H9 (cell line): ENCODE measurements at regions not wholly inside any gene's neighbourhood (a gene's known extent, or its start where the extent isn't known, plus 50 kb on each side); places are given as distances from the start of the nearest gene placed in this dataset.

Experiments
- DNase-seq: peaks from one replicate; pipeline ENCODE4 v3.0.0-alpha.2; 2017
- H2AFZ ChIP-seq: one replicate; pipeline ENCODE4 v1.6.1; 2013; ENCODE audit warnings: mild to moderate bottlenecking, low read length, control low read depth, moderate library complexity
- H2AK5ac ChIP-seq: 2 replicates; pipeline ENCODE4 v1.6.1; 2013; ENCODE audit warnings: low read length, control low read depth, mixed read lengths; ENCODE audit not compliant: insufficient read length
- H2BK120ac ChIP-seq: one replicate; pipeline ENCODE4 v1.6.1; 2013; ENCODE audit warnings: low read depth, mild to moderate bottlenecking, low read length, control low read depth, inconsistent platforms; ENCODE audit not compliant: poor library complexity, severe bottlenecking
- H2BK12ac ChIP-seq: 2 replicates; pipeline ENCODE4 v1.6.1; 2013; ENCODE audit warnings: low read length, control low read depth, mixed read lengths, low read depth; ENCODE audit not compliant: insufficient read length
- H2BK15ac ChIP-seq: 2 replicates; pipeline ENCODE4 v1.6.1; 2013; ENCODE audit warnings: low read depth, low read length, control low read depth
- H2BK20ac ChIP-seq: one replicate; pipeline ENCODE4 v1.6.1; 2013; ENCODE audit warnings: low read depth, mild to moderate bottlenecking, low read length, control low read depth, inconsistent platforms; ENCODE audit not compliant: poor library complexity, severe bottlenecking
- H2BK5ac ChIP-seq: 2 replicates; pipeline ENCODE4 v1.6.1; 2013; ENCODE audit warnings: low read length, control low read depth, mixed read lengths; ENCODE audit not compliant: insufficient read length
- H3K14ac ChIP-seq: 2 replicates; pipeline ENCODE4 v1.6.1; 2013; ENCODE audit warnings: low read length, control low read depth; ENCODE audit not compliant: insufficient read depth
- H3K18ac ChIP-seq: 2 replicates; pipeline ENCODE4 v1.6.1; 2013; ENCODE audit warnings: low read depth, mild to moderate bottlenecking, mixed read lengths, low read length, control low read depth; ENCODE audit not compliant: insufficient read length
- H3K23ac ChIP-seq: 2 replicates; pipeline ENCODE4 v1.6.1; 2013; ENCODE audit warnings: low read length, control low read depth, mixed read lengths, low read depth; ENCODE audit not compliant: insufficient read length
- H3K23me2 ChIP-seq: 2 replicates; pipeline ENCODE4 v1.6.1; 2013; ENCODE audit warnings: low read depth, mild to moderate bottlenecking, mixed read lengths, low read length, control low read depth; ENCODE audit not compliant: insufficient read length, poor library complexity, severe bottlenecking
- H3K27ac ChIP-seq: 2 replicates; pipeline ENCODE4 v1.5.1; 2013; ENCODE audit warnings: low read length, control low read depth, mixed read lengths, low read depth; ENCODE audit not compliant: insufficient read length
- H3K27me3 ChIP-seq: 2 replicates; pipeline ENCODE4 v1.6.1; 2013; ENCODE audit warnings: low read length, control low read depth, inconsistent platforms; ENCODE audit not compliant: insufficient read depth
- H3K4ac ChIP-seq: 2 replicates; pipeline ENCODE4 v1.6.1; 2013; ENCODE audit warnings: low read depth, mild to moderate bottlenecking, control low read depth, inconsistent platforms, low read length, moderate library complexity
- H3K4me1 ChIP-seq: 2 replicates; pipeline ENCODE4 v1.6.1; 2013; ENCODE audit warnings: low read length, control low read depth, inconsistent platforms; ENCODE audit not compliant: insufficient read depth
- H3K4me2 ChIP-seq: 2 replicates; pipeline ENCODE4 v1.6.1; 2013; ENCODE audit warnings: low read length, control low read depth, mixed read lengths; ENCODE audit not compliant: insufficient read length, insufficient read depth
- H3K56ac ChIP-seq: 2 replicates; pipeline ENCODE4 v1.6.1; 2013; ENCODE audit warnings: low read depth, mild to moderate bottlenecking, mixed read lengths, low read length, control low read depth; ENCODE audit not compliant: insufficient read length
- H3K79me1 ChIP-seq: 2 replicates; pipeline ENCODE4 v1.6.1; 2013; ENCODE audit warnings: low read depth, mild to moderate bottlenecking, moderate library complexity, low read length, control low read depth, inconsistent platforms; ENCODE audit not compliant: insufficient read depth, poor library complexity, severe bottlenecking
- H3K79me2 ChIP-seq: 2 replicates; pipeline ENCODE4 v1.6.1; 2013; ENCODE audit warnings: low read length, control low read depth, inconsistent platforms; ENCODE audit not compliant: insufficient read depth
- H3K9ac ChIP-seq: 2 replicates; pipeline ENCODE4 v1.6.1; 2013; ENCODE audit warnings: low read length, control low read depth, mixed read lengths; ENCODE audit not compliant: insufficient read length; ENCODE audit errors: extremely low read depth
- H3K9me3 ChIP-seq: one replicate; pipeline ENCODE4 v1.6.1; 2013; ENCODE audit warnings: low read depth, low read length, inconsistent platforms; ENCODE audit not compliant: control insufficient read depth
- H3T11ph ChIP-seq: one replicate; pipeline ENCODE4 v1.6.1; 2013; ENCODE audit warnings: mild to moderate bottlenecking, low read length, control low read depth, inconsistent platforms
- H4K20me1 ChIP-seq: one replicate; pipeline ENCODE4 v1.6.1; 2013; ENCODE audit not compliant: control insufficient read depth, insufficient read length, insufficient read depth
- H4K5ac ChIP-seq: 2 replicates; pipeline ENCODE4 v1.6.1; 2013; ENCODE audit warnings: low read depth, mild to moderate bottlenecking, mixed read lengths, low read length, control low read depth; ENCODE audit not compliant: insufficient read length
- H4K8ac ChIP-seq: replicated peaks from 2 replicates; pipeline ENCODE4 v1.6.1; 2013; ENCODE audit warnings: low read length, control low read depth, mixed read lengths, low read depth; ENCODE audit not compliant: insufficient read length
- H4K91ac ChIP-seq: 2 replicates; pipeline ENCODE4 v1.6.1; 2013; ENCODE audit warnings: low read depth, mild to moderate bottlenecking, moderate library complexity, mixed read lengths, low read length, control low read depth; ENCODE audit not compliant: insufficient read length
- H3K27ac Mint-ChIP-seq, 3 experiments: 2 replicates in 2 of 3; 3 replicates in 1 of 3; pipeline ENCODE4 v1.8.0; 2020 to 2021; ENCODE audit warnings: mixed read lengths in 3 of 3, mild to moderate bottlenecking in 1 of 3, moderate library complexity in 1 of 3
- H3K27me3 Mint-ChIP-seq: 2 replicates; pipeline ENCODE4 v1.8.0; 2021; ENCODE audit warnings: low read depth, mild to moderate bottlenecking, moderate library complexity, mixed read lengths
- H3K36me3 Mint-ChIP-seq, 3 experiments: 2 replicates in 2 of 3; 3 replicates in 1 of 3; pipeline ENCODE4 v1.8.0; 2020 to 2021; ENCODE audit warnings: low read depth in 3 of 3, mixed read lengths in 3 of 3; ENCODE audit not compliant: insufficient read depth in 1 of 3
- H3K4me1 Mint-ChIP-seq, 2 experiments: 2 replicates each; pipeline ENCODE4 v1.8.0; 2020; ENCODE audit warnings: mixed read lengths in 2 of 2
- H3K4me3 Mint-ChIP-seq, 2 experiments: 2 replicates in 1 of 2; 3 replicates in 1 of 2; pipeline ENCODE4 v1.8.0; 2020 to 2021; ENCODE audit warnings: mild to moderate bottlenecking in 2 of 2, mixed read lengths in 2 of 2, moderate library complexity in 1 of 2
- H3K9me3 Mint-ChIP-seq, 2 experiments: 2 replicates in 1 of 2; 3 replicates in 1 of 2; pipeline ENCODE4 v1.8.0; 2020; ENCODE audit warnings: mild to moderate bottlenecking in 2 of 2, mixed read lengths in 2 of 2, moderate library complexity in 1 of 2
- CTCF ChIP-seq: fragments of 200-600 bp; sonication (generic); conservative IDR thresholded peaks from 3 replicates; pipeline ENCODE4 v1.8.0; 2021; ENCODE audit warnings: antibody characterized with exemption, mild to moderate bottlenecking
- WGBS: extraction: QIAGEN DNeasy Blood & Tissue Kit; methylation state at CpG from one replicate; pipeline ENCODE4 v1.1.7; 2013; ENCODE audit warnings: missing lambda C conversion rate, low lambda C conversion rate, mixed read lengths; ENCODE audit not compliant: insufficient read length; ENCODE audit errors: extremely low coverage; 5-methylcytosine and 5-hydroxymethylcytosine counted together

DNA sequence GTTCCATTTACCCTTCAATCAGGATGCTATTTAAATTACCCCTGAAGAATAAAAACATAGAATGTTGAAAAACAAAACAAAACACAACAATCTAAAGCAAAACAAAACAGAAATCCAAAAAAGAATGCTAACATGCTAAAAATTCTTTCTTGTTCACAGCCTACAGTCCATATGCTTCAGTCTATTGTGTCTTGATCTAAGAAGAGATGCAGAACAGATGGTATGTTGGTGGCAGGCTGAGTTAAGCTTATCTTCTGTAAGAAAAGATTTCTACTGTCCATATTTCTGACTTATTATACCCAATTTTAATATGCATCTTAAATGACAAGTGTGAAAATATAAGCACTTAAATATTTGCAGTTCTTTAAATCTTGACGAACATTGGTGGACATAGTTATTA lies 356.1 kb upstream of the SLITRK1 start:
- Histone ChIP-seq H3K9ac (no peak overlapping the region), H4K5ac (no peak overlapping the region), H3K18ac (no peak overlapping the region), H3K14ac (no peak overlapping the region), H3K23me2 (no peaks in the 10 kb centered on the region), H3K56ac (no peak overlapping the region), H4K91ac (no peak overlapping the region), H2BK5ac (no peak overlapping the region), H2BK12ac (no peak overlapping the region), H3K4me2 (no peak overlapping the region), H3K27me3 (no peaks in the 10 kb centered on the region), H3K23ac (no peak overlapping the region), H3K79me2 (no peaks in the 10 kb centered on the region), H2BK20ac (no peak overlapping the region), H3K4me1 (no peaks in the 10 kb centered on the region; the same call in 1 of the 2 replicates), H3K9me3 (no peaks in the 10 kb centered on the region), H2AFZ (no peak overlapping the region), H4K20me1 (no peaks in the 10 kb centered on the region), H3K79me1 (no peaks in the 10 kb centered on the region), H3K27ac (no peak overlapping the region), H3T11ph (no peak overlapping the region), H2AK5ac (no peak overlapping the region), H2BK15ac (no peak overlapping the region), H2BK120ac (no peak overlapping the region), H3K4ac (no peak overlapping the region), H4K8ac (no peak overlapping the region)
- Mint-ChIP-seq H3K36me3 (no peaks in the 10 kb centered on the region), H3K27ac (no peak overlapping the region), H3K27me3 (no peaks in the 10 kb centered on the region), H3K4me3 (no peak overlapping the region), H3K9me3 (peaks cover 2 to 4% of the 10 kb centered on the region in 2 experiments; a peak in 3 of 5 replicates), H3K4me1 (no peaks in the 10 kb centered on the region; a peak in 1 of 4 replicates)
- no CpG with 5 or more reads among the region's 1 CpG for WGBS
- TF ChIP-seq CTCF = no peak
- no peak for DNase-seq
